Epithelial cell of esophagus (primary cell): ENCODE measurements at regions not wholly inside any gene's neighbourhood (a gene's known extent, or its start where the extent isn't known, plus 50 kb on each side); places are given as distances from the start of the nearest gene placed in this dataset.
"Not testable (repeated sequence)": the region's sequence is repeated elsewhere in the genome, so short reads cannot be mapped to it uniquely, and the experiment has no call there.

ENCODE experiments used
- DNase-seq: peaks from one replicate; pipeline ENCODE4 v3.0.0; 2010; ENCODE audit warnings: low read depth
- H3K4me3 ChIP-seq: 2 replicates; pipeline ENCODE4 v1.5.1; 2011; ENCODE audit warnings: mild to moderate bottlenecking, low read length, control low read depth
- CTCF ChIP-seq: IDR thresholded peaks from 2 replicates; pipeline ENCODE4 v1.5.1; 2011; ENCODE audit warnings: low read depth, mild to moderate bottlenecking, low read length, control low read depth, inconsistent platforms; ENCODE audit not compliant: insufficient read depth; ENCODE audit errors: missing control alignments

DNA sequence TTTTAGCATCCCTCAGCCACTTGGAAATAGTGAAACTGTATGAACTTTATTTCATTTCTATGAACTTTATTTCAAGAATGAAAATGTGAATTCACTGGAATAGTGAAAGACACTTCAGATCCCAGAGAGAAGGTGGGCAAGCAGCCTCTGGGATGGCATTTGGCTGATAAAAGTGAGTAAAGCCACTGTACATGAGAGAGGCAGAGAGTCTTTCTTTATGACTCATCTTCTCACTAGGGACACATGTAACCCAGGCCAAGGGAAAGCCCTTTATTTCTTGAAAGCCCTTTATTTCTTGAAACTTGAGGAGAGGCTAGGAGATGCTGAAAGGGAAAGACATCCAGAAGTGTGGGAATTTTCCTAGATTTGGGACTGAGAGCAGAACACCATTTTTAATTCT lies 148.9 kb upstream of the SMIM30 start:
- TF ChIP-seq CTCF: no peak
- DNase-seq: peak; percentile 2
- H3K4me3 ChIP-seq: no peak overlapping the region

- no peak for TF ChIP-seq CTCF
- H3K4me3 ChIP-seq: no peak overlapping the region
- no peak for DNase-seq
These were observed 145.4 kb upstream of the SMIM30 start for GRCh38 chr7:113263749-113264148.

DNA sequence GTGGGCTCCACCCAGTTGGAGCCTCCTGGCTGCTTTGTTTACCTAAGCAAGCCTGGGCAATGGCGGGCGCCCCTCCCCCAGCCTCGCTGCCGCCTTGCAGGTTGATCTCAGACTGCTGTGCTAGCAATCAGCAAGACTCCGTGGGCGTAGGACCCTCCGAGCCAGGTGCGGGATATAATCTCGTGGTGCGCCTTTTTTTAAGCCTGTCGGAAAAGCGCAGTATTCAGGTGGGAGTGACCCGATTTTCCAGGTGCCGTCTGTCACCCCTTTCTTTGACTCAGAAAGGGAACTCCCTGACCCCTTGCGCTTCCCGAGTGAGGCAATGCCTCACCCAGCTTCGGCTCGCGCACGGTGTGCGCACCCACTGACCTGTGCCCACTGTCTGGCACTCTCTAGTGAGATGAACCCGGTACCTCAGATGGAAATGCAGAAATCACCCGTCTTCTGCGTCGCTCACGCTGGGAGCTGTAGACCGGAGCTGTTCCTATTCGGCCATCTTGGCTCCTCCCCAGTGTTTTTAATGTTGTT lies 144.9 kb upstream of the SMIM30 start:
- DNase-seq, H3K4me3 ChIP-seq: not testable (repeated sequence)

DNA sequence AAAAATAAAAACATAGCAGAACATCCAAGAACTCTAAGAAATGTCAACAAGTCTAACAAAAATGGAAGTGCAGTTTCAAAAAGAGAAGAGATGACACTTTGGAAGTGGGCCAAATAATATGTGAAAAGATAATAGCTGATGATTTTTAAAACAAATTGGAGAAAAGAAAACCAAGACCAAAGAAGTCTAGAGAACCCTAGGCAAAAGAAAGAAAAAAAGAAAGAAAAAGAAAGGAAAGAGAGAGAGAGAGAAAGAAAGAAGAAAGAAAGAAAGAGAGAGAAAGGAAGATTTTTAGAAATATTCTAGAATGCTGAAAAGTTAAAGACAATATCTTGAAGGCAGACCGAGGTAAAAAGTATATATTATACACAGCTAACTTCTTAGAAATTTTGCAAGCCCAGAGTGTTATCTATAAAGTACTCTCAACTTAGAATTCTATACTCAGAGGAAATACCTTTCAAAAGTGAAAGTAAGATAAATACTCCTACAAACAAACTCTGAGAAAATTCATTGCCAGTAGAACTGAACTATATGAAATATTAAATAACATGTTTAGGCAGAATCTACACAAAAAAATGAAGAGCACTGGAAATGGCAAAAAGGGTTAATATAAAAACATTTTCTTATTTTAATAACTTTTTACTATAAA lies 138.7 kb upstream of the SMIM30 start:
- no peak for TF ChIP-seq CTCF

DNA sequence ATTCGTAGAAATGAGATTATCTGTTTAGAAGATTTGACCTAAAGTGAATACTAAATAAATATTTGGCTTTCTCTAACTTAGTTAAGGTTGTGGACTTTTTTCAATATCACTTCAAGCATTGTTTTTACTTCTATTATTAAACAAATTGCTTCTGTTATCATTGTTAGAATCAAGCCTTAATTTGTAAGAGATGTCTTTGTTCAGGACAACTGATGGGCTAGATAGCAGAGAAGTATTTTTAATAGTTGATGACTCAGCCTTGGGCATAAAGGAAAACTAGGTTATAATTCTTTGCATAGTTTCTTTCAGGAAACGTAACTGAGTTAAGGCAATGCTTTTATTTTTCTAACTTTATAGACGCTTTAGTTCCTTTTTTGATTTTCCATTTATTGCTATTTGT lies 128.8 kb upstream of the SMIM30 start:
- no peak overlapping the region for H3K4me3 ChIP-seq
- DNase-seq: no peak
- no peak for TF ChIP-seq CTCF

More for the DNA sequence above, 138.7 kb upstream of the SMIM30 start:
- H3K4me3 ChIP-seq: no peak overlapping the region
- DNase-seq: no peak

DNA sequence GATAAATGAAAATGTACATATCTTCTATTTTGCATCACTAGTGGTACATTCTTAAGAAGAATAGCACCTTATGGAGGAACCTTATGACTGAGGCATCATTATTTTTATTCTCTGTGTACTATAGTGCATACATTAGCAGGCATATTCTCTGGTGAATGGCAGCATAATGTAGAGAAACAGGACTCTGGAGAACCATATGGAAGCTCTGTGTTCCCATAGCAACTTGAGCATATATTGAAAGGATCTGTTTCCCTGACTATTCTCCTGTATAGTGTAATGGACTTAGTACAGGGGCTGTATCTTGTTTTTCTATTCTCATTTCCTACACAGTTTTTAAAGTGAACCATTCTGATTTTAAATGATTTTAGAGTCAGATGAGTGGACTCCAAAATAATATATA lies 128.4 kb upstream of the SMIM30 start:
- no peak for DNase-seq
- no peak for TF ChIP-seq CTCF

DNA sequence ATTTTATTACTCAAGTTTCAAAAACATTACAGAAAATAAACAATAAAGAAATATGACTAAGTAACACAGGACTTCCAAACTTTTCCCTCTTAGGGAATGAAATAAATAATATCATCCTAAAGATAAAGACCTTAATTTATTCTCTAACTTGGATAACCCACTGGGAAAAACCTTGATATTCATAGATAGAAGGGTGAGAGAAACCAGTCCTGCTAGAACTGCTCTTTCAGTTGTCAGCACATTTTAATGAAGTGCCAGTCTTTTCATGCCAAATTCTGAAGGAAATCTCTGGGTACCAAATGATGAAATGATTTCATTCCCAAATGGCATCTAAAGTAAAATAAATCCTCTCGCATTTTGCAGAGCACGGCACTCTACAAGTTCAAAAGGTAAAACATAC lies 114.5 kb upstream of the SMIM30 start:
- H3K4me3 ChIP-seq: no peak overlapping the region
- no peak for DNase-seq
- TF ChIP-seq CTCF: no peak

More for the DNA sequence above, 128.4 kb upstream of the SMIM30 start:
- H3K4me3 ChIP-seq: no peak overlapping the region

DNA sequence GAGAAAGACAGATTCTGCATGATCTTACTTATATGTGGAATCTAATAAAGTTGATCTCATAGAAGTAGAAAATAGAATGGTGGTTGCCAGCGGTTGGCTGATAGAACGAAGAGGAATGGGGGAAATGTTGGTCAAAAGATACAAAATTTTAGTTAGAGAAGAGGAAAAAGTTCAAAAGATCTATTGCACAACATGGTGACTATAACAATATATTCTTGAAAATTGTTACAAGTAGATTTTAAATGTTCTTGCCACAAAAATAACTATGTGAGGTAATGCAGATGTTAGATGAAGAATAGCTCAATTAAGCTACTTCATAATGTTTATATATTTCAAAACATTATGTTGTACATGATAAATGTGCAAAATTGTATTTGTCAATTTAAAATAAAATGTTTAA lies 112.3 kb upstream of the SMIM30 start:
- H3K4me3 ChIP-seq: no peak overlapping the region
- TF ChIP-seq CTCF: no peak
- no peak for DNase-seq
